GM03348 (cell line): ENCODE measurements at regions not wholly inside any gene's neighbourhood (a gene's known extent, or its start where the extent isn't known, plus 50 kb on each side); places are given as distances from the start of the nearest gene placed in this dataset.

Experiments used
- DNase-seq: peaks from one replicate; pipeline ENCODE4 v3.0.0; 2012; ENCODE audit warnings: low spot score

GRCh38 chr3:7793786-7794185 is 707.8 kb upstream of the LMCD1 start:
- DNase-seq, result no peak

GRCh38 chr3:7798276-7798675 is 703.3 kb upstream of the LMCD1 start:
- DNase-seq, result no peak

- no peak for DNase-seq
These were observed 701.4 kb upstream of the LMCD1 start for GRCh38 chr3:7800006-7800780.

- DNase-seq, result no peak
These were observed 689.1 kb upstream of the LMCD1 start for GRCh38 chr3:7812490-7812889.

GRCh38 chr3:7813365-7813764 is 688.3 kb upstream of the LMCD1 start:
- DNase-seq, result no peak

- no peak for DNase-seq
These were observed 684.4 kb upstream of the LMCD1 start for GRCh38 chr3:7817239-7817638.

GRCh38 chr3:7820969-7821368 is 680.7 kb upstream of the LMCD1 start:
- no peak for DNase-seq

- no peak for DNase-seq
These were observed 679.8 kb upstream of the LMCD1 start for GRCh38 chr3:7821858-7822257.

GRCh38 chr3:7841451-7841850 is 660.2 kb upstream of the LMCD1 start:
- DNase-seq, result no peak

- no peak for DNase-seq
These were observed 658.2 kb upstream of the LMCD1 start for GRCh38 chr3:7843441-7843840.

- DNase-seq, result no peak
These were observed 654.6 kb upstream of the LMCD1 start for GRCh38 chr3:7847021-7847420.

- no peak for DNase-seq
These were observed 654.1 kb upstream of the LMCD1 start for GRCh38 chr3:7847521-7847920.

- no peak for DNase-seq
These were observed 647.4 kb upstream of the LMCD1 start for GRCh38 chr3:7854266-7854665.

- DNase-seq, result no peak
These were observed 646.9 kb upstream of the LMCD1 start for GRCh38 chr3:7854721-7855120.

- DNase-seq, result no peak
These were observed 636.0 kb upstream of the LMCD1 start for GRCh38 chr3:7865611-7866010.

- DNase-seq, result no peak
These were observed 634.0 kb upstream of the LMCD1 start for GRCh38 chr3:7867587-7867986.

- no peak for DNase-seq
These were observed 630.5 kb upstream of the LMCD1 start for GRCh38 chr3:7871003-7871560.

- DNase-seq, result no peak
These were observed 627.5 kb upstream of the LMCD1 start for GRCh38 chr3:7874116-7874515.

- no peak for DNase-seq
These were observed 625.7 kb upstream of the LMCD1 start for GRCh38 chr3:7875925-7876324.

GRCh38 chr3:7876741-7877297 is 624.8 kb upstream of the LMCD1 start:
- DNase-seq, result no peak

GRCh38 chr3:7877312-7877711 is 624.3 kb upstream of the LMCD1 start:
- no peak for DNase-seq

GRCh38 chr3:7879572-7879971 is 622.1 kb upstream of the LMCD1 start:
- no peak for DNase-seq

- no peak for DNase-seq
These were observed 619.7 kb upstream of the LMCD1 start for GRCh38 chr3:7881946-7882345.

- no peak for DNase-seq
These were observed 604.0 kb upstream of the LMCD1 start for GRCh38 chr3:7897655-7898054.
